Astrocyte of the hippocampus (primary cell): ENCODE measurements at regions not wholly inside any gene's neighbourhood (a gene's known extent, or its start where the extent isn't known, plus 50 kb on each side); places are given as distances from the start of the nearest gene placed in this dataset.
A peak's percentile ranks its signal among the peaks of the same experiment; 100 is the strongest.
"Not testable (repeated sequence)": the region's sequence is repeated elsewhere in the genome, so short reads cannot be mapped to it uniquely, and the experiment has no call there.

Source experiments
- DNase-seq: peaks from one replicate; pipeline ENCODE4 v3.0.0; 2011; ENCODE audit warnings: low read depth, low spot score

GRCh38 chr21:27787046-27787445, 820.2 kb upstream of the ADAMTS5 start:
- DNase-seq, result no peak

DNA sequence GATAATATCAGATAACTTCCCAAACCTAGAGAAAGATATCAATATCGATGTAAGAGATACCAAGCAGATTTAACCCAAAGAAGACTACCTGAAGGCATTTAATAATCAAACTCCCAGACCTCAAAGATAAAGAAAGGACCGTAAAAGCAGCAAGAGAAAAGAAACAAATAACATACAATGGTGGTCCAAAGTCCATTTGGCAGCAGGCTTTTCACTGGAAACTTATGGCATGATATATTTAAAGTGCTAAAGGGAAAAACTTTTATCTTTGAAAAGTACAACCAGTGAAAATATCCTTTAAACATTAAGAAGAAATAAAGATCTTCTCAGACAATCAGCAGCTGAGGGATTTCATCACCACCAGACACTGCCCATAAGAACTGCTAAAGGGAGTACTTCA, 812.7 kb upstream of the ADAMTS5 start:
- no peak for DNase-seq

- no peak for DNase-seq
Observed at GRCh38 chr21:27776925-27777553, 810.2 kb upstream of the ADAMTS5 start.

DNA sequence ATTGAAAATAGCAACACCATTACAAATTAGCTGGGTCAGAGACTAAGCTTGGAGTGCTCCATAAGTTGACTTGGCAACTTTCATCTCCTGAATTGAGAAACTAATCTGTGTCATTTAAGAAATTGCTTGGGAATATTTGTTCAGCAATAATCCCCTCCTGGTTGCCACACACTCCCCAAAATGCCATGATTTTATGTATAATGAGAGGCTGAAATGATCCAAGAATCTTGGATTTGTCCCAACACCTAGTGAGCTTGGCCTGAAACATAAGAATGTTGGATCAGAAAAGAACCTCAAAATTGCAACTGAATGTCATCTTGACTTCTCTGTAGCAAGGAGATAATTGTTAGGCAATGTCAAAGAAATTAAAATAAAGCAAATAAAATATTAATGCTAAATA, 805.9 kb upstream of the ADAMTS5 start:
- DNase-seq, result no peak

GRCh38 chr21:27771938-27772483, 805.1 kb upstream of the ADAMTS5 start:
- no peak for DNase-seq

GRCh38 chr21:27769763-27770162, 802.9 kb upstream of the ADAMTS5 start:
- no peak for DNase-seq

DNA sequence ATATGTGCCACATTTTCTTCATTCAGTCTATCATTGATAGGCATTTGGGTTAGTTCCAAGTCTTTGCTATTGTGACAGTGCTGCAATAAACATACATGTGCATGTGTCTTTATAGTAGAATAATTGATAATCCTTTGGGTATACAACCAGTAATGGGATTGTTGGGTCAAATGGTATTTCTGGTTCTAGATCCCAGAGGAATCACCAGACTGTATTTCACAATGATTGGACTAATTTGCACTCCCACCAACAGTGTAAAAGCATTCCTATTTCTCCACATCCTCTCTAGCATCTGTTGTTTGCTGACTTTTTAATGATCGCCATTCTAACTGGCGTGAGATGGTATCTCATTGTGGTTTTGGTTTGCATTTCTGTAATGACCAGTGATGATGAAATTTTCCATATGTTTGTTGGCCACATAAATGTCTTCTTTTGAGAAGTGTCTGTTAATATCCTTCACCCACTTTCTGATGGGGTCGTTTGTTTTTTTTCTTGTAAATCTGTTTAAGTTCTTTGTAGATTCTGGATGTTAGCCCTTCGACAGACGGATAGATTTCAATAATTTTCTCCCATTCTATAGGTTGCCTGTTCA, 801.3 kb upstream of the ADAMTS5 start:
- DNase-seq, result not testable (repeated sequence)

DNA sequence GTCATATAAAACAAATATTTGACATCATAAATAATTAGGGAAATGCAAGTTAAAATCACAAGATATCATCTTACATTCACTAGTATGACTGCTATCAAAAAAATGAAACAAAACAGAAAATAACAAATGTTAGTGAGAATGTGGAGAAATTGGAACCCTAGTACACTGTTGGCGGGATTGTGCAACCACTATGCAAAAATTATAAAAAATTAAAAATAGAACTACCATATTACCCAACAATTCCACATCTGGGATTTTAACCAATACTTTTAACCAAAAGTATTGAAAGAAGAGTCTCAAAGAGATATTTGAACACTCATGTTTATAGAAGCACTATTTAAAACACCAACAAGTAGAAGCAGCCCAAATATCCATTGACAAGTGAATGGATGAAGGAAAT, 797.2 kb upstream of the ADAMTS5 start:
- DNase-seq, result no peak

GRCh38 chr21:27761623-27762022, 794.7 kb upstream of the ADAMTS5 start:
- DNase-seq, result peak; percentile 6

DNA sequence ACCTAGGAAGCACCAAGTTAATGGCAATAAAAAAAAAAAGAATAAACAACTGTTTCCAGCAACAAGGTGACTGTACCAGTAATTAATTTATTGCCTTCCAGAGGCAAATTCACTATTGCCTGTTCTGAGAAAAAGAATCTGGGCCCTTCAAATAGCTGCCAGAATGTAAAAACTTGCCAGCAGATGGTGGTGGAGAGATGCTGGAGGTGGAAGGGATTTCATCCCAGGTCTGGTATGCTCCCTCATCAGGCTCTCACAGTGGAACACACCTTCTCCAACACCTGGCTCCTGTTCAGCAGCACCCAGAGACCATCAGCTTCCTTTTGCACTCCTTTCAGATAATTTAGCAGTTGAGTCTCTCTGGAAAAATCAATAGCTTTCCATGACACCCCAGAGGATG, 792.9 kb upstream of the ADAMTS5 start:
- no peak for DNase-seq

DNA sequence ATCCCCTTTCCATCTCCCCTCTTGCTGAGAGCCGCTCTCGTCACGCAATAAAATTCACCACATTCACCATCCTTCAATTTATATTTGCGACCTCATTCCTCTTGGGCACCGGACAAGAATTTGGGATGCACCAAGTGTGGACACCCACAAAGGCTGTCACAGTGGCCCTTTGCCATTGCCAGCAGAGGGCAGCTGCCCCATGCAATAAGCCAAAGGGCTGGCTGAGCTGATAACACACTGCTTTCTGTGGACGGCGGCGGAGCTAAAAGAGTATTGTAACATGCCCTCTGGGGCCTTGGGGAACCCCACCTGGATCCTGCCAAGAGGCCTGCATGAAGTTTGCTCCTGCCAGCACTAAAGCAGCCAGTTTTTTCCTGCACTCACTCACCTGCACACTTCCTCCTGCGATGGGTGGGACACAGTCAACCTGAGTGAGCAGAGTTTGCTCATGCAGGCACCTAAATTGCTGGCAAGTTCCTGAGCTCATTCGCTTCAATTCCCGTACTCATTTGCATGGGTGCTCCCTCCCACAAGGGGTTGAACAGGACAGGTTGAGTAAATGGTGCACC, 792.3 kb upstream of the ADAMTS5 start:
- no peak for DNase-seq

GRCh38 chr21:27756191-27756590, 789.3 kb upstream of the ADAMTS5 start:
- DNase-seq, result no peak

DNA sequence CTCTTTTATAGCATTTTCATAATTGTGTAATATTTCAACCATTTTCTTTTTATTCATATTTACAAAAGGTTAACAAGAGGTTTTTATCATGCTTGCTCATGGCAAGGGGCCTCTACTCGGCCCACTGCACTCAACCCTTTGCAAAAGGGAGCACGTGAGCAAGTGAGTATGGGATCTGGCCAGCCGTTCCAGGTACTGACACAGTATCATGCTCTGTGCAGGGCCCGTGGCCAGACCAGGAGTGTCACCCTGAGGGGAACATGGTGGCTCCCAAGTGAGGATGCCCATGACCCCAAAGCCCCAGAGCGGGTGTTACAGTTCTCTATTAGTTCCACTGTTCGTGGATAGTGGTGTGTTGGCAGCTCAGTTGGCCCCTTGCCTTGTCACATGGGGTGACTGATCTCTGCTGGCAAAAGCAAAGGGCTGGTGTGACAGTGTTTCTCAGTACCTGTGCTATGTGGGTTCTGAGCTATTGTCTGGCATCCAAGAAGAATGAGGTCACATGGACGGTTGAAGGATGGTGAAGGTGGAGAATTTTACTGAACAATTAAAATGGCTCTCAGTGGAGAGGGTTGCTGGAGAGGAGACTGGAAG, 777.2 kb upstream of the ADAMTS5 start:
- no peak for DNase-seq

DNA sequence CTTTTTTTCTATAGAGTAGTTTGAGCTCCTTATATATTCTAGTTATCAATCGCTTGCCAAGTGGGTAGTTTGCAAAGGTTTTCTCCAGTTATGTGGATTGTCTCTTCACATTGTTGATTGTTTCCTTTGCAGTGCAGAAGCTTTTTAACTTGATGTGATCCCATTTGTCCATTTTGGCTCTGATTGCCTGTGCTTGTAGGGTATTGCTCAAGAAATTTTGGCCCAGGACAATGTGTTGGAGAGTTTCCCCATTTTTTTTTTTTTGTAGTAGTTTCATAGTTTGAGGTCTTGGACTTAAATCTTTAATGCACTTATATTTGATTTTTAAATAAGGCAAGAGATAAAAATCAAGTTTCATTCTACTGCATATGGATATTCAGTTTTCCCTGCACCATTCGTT, 774.8 kb upstream of the ADAMTS5 start:
- no peak for DNase-seq

DNA sequence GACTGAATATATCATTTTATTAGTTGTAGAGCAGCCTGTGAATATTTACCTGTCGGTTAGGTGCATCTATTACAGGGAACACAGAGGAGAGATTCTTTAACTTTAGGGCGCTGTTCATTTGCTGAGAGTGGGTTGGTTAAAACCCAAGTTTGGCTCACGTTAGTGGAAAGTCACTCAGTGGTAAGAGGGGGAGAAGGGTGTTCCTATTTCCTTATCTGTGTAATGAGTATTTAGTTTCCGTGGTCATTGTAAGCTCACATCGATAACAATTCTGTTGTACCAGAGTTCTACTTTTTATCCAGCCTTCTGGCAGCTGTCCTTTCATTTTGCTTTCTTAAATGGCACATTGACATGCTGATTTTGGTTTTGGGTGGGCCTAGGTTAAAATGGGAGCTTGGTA, 773.2 kb upstream of the ADAMTS5 start:
- no peak for DNase-seq

DNA sequence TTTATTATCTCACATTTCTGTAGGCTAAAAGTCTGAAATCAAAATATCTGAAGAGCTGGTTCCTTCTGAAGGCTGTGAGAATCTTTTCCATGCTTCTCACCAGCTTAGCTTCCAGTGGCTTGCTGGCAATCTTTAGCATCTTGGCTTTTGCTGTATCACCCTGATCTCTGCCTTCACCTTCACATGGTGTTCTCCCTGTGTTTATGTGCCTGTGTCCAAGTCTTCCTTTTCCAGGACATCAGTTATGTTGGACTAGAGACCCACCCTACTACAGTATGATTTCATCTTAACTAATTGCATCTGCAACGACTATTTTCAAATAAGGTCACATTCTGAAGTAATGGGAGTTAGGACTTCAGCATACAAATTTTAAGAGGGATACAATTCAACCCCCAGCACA, 772.3 kb upstream of the ADAMTS5 start:
- DNase-seq, result no peak

DNA sequence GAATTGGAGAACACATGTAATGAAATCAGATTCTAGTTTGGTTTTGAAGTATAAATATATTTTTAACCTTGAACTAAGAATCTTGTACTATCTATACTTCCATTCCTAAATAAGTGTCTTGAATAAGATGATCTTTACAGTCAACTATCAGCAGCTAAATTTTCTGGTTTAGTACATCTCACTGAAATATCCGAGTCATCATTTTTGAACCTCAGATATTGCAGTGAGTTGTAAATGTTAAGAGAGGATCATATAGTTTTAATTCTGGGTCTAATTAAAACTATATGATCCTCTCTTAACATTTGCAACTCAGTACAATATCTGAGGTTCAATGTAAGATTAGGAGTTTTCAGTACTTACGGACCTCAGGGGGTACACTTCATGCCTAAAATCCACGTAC, 768.8 kb upstream of the ADAMTS5 start:
- DNase-seq, result no peak

DNA sequence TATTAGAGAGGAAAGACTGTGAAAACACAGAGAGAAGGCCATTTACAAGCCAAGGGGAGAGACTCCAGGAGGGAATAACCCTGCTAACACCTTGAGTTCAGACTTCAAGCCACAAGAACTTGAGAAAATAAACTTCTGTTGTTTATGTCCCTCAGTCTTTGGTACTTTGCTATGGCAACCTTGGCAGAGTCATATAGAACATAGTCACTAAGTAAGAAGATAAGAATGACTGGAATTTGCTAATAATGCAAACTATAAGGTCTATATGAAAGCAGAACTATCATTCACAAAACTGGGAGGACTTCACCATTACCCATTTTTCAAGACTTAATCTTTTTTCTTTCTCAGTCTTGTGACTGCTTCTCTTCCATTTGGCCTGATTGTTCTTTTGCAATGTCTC, 767.3 kb upstream of the ADAMTS5 start:
- DNase-seq, result peak; percentile 69

GRCh38 chr21:27725916-27726315, 759.0 kb upstream of the ADAMTS5 start:
- DNase-seq, result no peak

DNA sequence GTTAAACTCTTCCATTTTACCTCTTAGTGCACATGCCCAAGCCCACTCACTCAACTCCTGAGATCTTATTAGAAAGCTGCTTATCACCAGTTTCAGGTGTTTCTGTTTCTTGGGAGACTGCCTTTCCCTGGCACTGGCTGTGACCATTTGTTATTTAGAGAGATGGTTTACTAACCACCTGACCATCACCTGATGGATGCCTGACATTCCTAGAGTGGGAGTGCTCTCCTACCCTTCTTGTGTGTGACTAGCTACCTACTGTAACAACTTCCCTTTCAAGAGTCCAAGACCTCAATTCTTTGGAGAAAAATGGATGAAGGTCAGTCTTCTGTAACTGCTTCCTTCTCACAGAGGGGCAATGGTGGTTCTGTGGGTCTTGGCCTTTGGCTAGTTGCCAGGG, 755.2 kb upstream of the ADAMTS5 start:
- no peak for DNase-seq

DNA sequence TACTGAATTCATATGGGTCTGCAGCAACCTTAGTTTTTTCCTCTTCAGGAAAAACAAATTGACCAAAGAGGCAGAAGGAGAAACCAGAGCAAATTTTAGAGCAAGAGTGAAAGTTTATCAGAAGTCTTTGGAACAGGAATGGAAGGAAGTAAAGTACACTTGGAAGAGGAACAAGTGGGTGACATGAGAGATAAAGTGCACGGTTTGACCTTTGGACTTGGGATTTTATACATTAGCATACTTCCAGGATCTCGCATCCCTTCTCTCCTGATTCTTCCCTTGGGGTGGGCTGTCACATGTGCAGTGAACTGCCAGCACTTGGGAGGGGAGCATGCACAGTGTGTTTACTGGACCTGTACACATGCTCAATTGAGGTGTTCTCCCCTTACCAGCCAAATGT, 754.8 kb upstream of the ADAMTS5 start:
- DNase-seq, result no peak

DNA sequence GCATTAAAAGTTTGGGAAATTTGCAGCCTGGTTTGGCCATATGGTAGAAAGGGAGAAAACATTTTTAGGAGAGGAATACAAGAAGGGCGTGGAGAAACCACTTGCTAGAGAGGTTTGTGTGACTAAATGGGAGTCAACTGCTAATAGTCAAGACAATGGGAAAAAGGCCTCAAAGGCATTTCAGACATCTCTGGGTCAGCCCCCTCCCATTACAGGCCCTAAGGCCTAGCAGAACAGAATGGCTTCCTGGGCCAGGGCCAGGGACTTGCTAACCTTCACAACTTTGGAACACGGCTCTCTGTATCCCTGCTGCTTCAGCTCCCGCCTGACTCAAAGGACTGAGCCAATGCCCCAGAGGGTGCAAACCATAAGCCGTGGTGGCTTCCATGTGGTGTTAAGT, 752.3 kb upstream of the ADAMTS5 start:
- DNase-seq, result no peak

GRCh38 chr21:27715131-27715530, 748.2 kb upstream of the ADAMTS5 start:
- no peak for DNase-seq
